Pancreas (tissue), 10 donors: ENCODE measurements at regions not wholly inside any gene's neighbourhood (a gene's known extent, or its start where the extent isn't known, plus 50 kb on each side); places are given as distances from the start of the nearest gene placed in this dataset.
A peak's percentile ranks its signal among the peaks of the same experiment; 100 is the strongest.

Experiments used
- ATAC-seq, 4 donors: fragments of 200-7000 bp; cut with Tn5 transposase; one replicate each; pipeline versions ENCODE4 v1.8.0 to v1.9.1; 2020; ENCODE audit warnings: mild to moderate bottlenecking in 4 of 4, moderate library complexity in 4 of 4
- DNase-seq, 6 donors: peaks; one replicate each; pipeline ENCODE4 v3.0.0-alpha.2; 2020
- FAIRE-seq: peaks from 2 replicates; lab custom pipeline; 2012; peaks lifted over from hg19 to GRCh38; lab: Jason Lieb, UNC
- H3K27ac ChIP-seq, 4 donors: fragments of 200-600 bp; sonication (generic); 1 replicate in 3 of 4; 2 replicates in 1 of 4; pipeline versions ENCODE4 v1.5.0 to v1.8.0; 2020
- H3K27me3 ChIP-seq, 4 donors: fragments of 200-600 bp; one replicate each; pipeline ENCODE4 v1.8.0; 2021
- H3K36me3 ChIP-seq, 3 donors: fragments of 200-600 bp; sonication (generic) in 1 of 3; one replicate each; pipeline versions ENCODE4 v1.5.0 to v1.8.0; 2020 to 2021
- H3K4me1 ChIP-seq, 3 donors: fragments of 200-600 bp; one replicate each; pipeline ENCODE4 v1.8.0; 2021
- H3K4me3 ChIP-seq, 4 donors: fragments of 200-600 bp; sonication (generic) in 2 of 4; one replicate each; pipeline versions ENCODE4 v1.5.0 to v1.8.0; 2020 to 2021
- H3K9me3 ChIP-seq, 4 donors: fragments of 200-600 bp; one replicate each; pipeline ENCODE4 v1.8.0; 2021
- CTCF ChIP-seq, 4 donors: fragments of 200-600 bp; sonication (generic) in 3 of 4; IDR thresholded peaks; one replicate each; pipeline versions ENCODE4 v1.5.0 to v1.8.0; 2021; ENCODE audit warnings: antibody characterized with exemption in 4 of 4
- WGBS, 2 donors: extraction: QIAGEN DNeasy Blood & Tissue Kit; methylation state at CpG; one replicate each; pipeline ENCODE4 v1.1.7; 2013; 5-methylcytosine and 5-hydroxymethylcytosine counted together
- intact Hi-C, 3 donors: fragments of 100-400 bp; cut with DNase I; formaldehyde crosslinking; loops; one replicate each; pipeline versions ENCODE4 v1.11.1 to v1.14.2; 2022
- donor health status: healthy with polysubstance abuse.
- donor health status: DM: no; HTN: no; CAD: no; lungs with moderate emphysema.
- donor health status: DM: no; HTN: no; CAD: no.
- donor health status: control.
- donor health status: control.
- donor health status: Bipolar disorder and iron deficiency.
- donor health status: DM: yes; HTN: yes; CAD: no.
- donor health status: DM: no; HTN: no; CAD: no.
- donor health status: DM: no; HTN: no; CAD: no.
- donor health status: DM: yes; HTN: yes; CAD: no.

DNA sequence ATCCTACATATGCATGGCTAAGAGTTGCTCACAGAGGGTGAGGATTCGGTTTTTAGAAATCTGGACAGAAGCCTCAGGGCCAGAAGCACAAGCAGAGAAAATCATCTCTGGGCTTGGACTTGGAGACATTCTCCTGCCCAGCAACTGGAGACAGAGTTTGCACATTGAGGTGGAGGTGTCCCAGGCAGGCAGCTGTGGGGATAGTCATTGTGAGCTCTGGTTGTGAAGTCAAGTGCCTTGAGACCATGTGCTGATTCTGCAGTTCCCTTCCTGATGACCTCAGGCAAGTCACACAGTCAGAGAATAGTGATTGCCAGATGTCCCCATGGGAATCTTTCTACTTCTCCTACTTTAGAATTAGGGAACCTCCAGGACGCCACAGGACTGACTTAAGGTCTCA lies 108.4 kb upstream of the LDAH start:
- no peak for FAIRE-seq
- intact Hi-C loops = no loop called here
- no peak overlapping the region for H3K4me3 ChIP-seq
- H3K36me3 ChIP-seq = no peaks in the 10 kb centered on the region
- TF ChIP-seq CTCF (IDR thresholded peaks at IDR 0.05) = no peak
- H3K9me3 ChIP-seq = no peaks in the 10 kb centered on the region
- H3K27ac ChIP-seq = no peak overlapping the region
- DNase-seq = no peak
- H3K4me1 ChIP-seq = no peaks in the 10 kb centered on the region
- no peaks in the 10 kb centered on the region for H3K27me3 ChIP-seq
- no peak for ATAC-seq
- WGBS, 2 donors = 43 to 57% methylated on average over 2 of the region's 2 CpGs

GRCh38 chr2:20930928-20931327 lies 108.0 kb upstream of the LDAH start:
- TF ChIP-seq CTCF (IDR thresholded peaks at IDR 0.05) = no peak
- H3K4me3 ChIP-seq = no peak overlapping the region
- H3K36me3 ChIP-seq = no peaks in the 10 kb centered on the region
- H3K9me3 ChIP-seq = no peaks in the 10 kb centered on the region
- no peaks in the 10 kb centered on the region for H3K4me1 ChIP-seq
- no peaks in the 10 kb centered on the region for H3K27me3 ChIP-seq
- ATAC-seq (peak in 3 of 4 donors; percentile 14 to 48 (median 18)), DNase-seq (no peak), FAIRE-seq (no peak)
- intact Hi-C loops = no loop called here
- no peak overlapping the region for H3K27ac ChIP-seq
- 25 to 31% methylated on average over 3 of the region's 3 CpGs for WGBS, 2 donors

GRCh38 chr2:20929721-20930120 lies 106.8 kb upstream of the LDAH start:
- no peaks in the 10 kb centered on the region for H3K4me1 ChIP-seq
- intact Hi-C loops = no loop called here
- no peak for TF ChIP-seq CTCF (IDR thresholded peaks at IDR 0.05)
- DNase-seq = no peak
- no peaks in the 10 kb centered on the region for H3K36me3 ChIP-seq
- peaks cover 0 to under 1% (median 0%) of the 10 kb centered on the region in 4 donors for H3K27me3 ChIP-seq
- no peak for FAIRE-seq
- no peak overlapping the region for H3K27ac ChIP-seq
- ATAC-seq = no peak
- H3K4me3 ChIP-seq = no peak overlapping the region
- H3K9me3 ChIP-seq = no peaks in the 10 kb centered on the region

- Histone ChIP-seq H3K27ac (no peak overlapping the region), H3K4me1 (no peaks in the 10 kb centered on the region), H3K4me3 (no peak overlapping the region), H3K9me3 (no peaks in the 10 kb centered on the region), H3K27me3 (peaks cover 0 to 6% (median 0%) of the 10 kb centered on the region in 4 donors), H3K36me3 (no peaks in the 10 kb centered on the region)
- ATAC-seq (no peak), FAIRE-seq (no peak), DNase-seq (no peak)
- TF ChIP-seq CTCF (IDR thresholded peaks at IDR 0.05) = no peak
- intact Hi-C loops = no loop called here
- WGBS, 2 donors = 52 to 67% methylated on average over 3 of the region's 3 CpGs
Measured at GRCh38 chr2:20928617-20929016, 105.7 kb upstream of the LDAH start.

- DNase-seq = no peak
- no peak for TF ChIP-seq CTCF (IDR thresholded peaks at IDR 0.05)
- no peak overlapping the region for H3K27ac ChIP-seq
- intact Hi-C loops = no loop called here
- ATAC-seq = peak in 1 of 4 donors; percentile 32
- H3K27me3 ChIP-seq = peaks cover 0 to 6% (median 0%) of the 10 kb centered on the region in 4 donors
- H3K4me1 ChIP-seq = no peaks in the 10 kb centered on the region
- H3K4me3 ChIP-seq = no peak overlapping the region
- no peaks in the 10 kb centered on the region for H3K9me3 ChIP-seq
- no peak for FAIRE-seq
- H3K36me3 ChIP-seq = no peaks in the 10 kb centered on the region
- WGBS, 2 donors = 69% methylated on average over 5 of the region's 5 CpGs
Measured at GRCh38 chr2:20925265-20925889, 102.5 kb upstream of the LDAH start.
